ENCODE measurements at regions not wholly inside any gene's neighbourhood (a gene's known extent, or its start where the extent isn't known, plus 50 kb on each side); places are given as distances from the start of the nearest gene placed in this dataset.

DNA sequence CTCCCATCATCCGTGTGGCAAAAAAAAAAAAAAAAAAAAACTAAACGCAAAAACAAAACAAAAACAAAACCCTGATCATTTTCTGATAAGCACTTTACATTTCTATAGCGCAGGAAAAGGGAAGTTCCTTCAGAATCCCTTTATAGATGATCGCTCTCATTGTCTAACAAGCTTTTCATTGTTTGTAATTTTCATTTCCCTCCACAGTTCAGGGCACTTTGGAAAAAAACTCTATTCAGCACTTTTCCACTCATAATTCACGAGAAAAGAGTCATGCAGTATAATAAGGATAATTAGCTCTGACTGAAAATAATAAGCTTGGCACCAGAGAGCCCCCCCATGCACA is 89.4 kb upstream of the ATXN1 start (continued):
- TF ChIP-seq, protein P1, sequence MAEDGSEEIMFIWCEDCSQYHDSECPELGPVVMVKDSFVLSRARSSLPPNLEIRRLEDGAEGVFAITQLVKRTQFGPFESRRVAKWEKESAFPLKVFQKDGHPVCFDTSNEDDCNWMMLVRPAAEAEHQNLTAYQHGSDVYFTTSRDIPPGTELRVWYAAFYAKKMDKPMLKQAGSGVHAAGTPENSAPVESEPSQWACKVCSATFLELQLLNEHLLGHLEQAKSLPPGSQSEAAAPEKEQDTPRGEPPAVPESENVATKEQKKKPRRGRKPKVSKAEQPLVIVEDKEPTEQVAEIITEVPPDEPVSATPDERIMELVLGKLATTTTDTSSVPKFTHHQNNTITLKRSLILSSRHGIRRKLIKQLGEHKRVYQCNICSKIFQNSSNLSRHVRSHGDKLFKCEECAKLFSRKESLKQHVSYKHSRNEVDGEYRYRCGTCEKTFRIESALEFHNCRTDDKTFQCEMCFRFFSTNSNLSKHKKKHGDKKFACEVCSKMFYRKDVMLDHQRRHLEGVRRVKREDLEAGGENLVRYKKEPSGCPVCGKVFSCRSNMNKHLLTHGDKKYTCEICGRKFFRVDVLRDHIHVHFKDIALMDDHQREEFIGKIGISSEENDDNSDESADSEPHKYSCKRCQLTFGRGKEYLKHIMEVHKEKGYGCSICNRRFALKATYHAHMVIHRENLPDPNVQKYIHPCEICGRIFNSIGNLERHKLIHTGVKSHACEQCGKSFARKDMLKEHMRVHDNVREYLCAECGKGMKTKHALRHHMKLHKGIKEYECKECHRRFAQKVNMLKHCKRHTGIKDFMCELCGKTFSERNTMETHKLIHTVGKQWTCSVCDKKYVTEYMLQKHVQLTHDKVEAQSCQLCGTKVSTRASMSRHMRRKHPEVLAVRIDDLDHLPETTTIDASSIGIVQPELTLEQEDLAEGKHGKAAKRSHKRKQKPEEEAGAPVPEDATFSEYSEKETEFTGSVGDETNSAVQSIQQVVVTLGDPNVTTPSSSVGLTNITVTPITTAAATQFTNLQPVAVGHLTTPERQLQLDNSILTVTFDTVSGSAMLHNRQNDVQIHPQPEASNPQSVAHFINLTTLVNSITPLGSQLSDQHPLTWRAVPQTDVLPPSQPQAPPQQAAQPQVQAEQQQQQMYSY (CRISPR knock-in tag; IDR thresholded peaks at IDR 0.05), result no peak
- no peak for TF ChIP-seq MTA2 (IDR thresholded peaks at IDR 0.05; ENCODE audit: low read depth)
- TF ChIP-seq ZSCAN29 (IDR thresholded peaks at IDR 0.05), result no peak
- no peak for TF ChIP-seq FOXM1 (IDR thresholded peaks at IDR 0.05; ENCODE audit: low read depth, low read length)
- TF ChIP-seq NFYB (IDR thresholded peaks at IDR 0.05; ENCODE audit: insufficient read depth, low read depth, low read length), result no peak

DNA sequence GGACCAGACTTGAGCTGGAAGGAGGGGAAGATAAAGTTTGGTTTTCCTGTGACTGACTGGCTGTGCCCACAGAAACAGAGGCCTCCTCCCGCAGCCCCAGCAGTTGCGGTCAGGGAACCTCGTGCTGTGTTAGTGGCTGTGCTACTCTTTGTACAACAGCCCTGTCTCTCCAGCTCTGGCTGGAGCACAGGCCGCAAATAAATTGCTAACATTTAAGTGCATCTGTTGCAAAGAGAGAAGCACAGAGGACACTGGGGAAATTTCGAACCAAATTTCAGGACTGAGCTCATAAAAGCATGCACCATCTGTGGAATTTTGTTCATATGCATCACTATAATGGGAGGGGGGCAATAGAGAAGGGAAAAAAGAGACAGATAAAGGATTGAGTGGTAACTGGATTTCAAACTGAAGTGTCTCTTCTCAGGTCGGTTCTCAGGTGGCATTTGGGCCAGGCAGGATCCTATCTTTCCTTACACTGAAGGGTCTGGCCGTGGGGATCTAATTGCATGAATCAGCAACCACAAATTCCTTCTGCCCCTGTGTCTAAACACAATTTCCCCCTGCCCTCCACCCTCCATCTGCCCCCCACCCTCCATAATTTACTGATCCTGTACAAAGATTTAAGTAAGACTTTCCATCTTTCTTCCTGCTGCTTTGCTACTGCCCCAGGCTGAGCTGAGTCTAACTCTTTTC is 88.9 kb upstream of the ATXN1 start:
- 49% methylated on average over 7 of the region's 7 CpGs for WGBS (ENCODE audit: insufficient coverage, insufficient replicate concordance, low lambda C conversion rate, missing lambda C conversion rate)
- BruUV-seq (replicated peaks), result no TSS peak
- peaks cover 30% of the 10 kb centered on the region for H3K4me1 ChIP-seq (ENCODE audit: control insufficient read depth, insufficient read depth, low read length)
- SMC1A ChIA-PET (ENCODE audit: uncharacterized antibody, unreplicated experiment), result interaction anchor here (0.6 to 1.2 kb wide), 5 partner anchors 9 to 1041 kb away, joined by 3 to 4 read pairs (median 3); no protein-coding TSS in a partner anchor
- H3K36me3 ChIP-seq (ENCODE audit: control insufficient read depth in 2 of 2, insufficient read depth in 2 of 2, low read length in 1 of 2), result no peaks in the 10 kb centered on the region
- no peaks in the 10 kb centered on the region for H4K20me1 ChIP-seq (ENCODE audit: control insufficient read depth, insufficient read depth)
- POLR2A ChIA-PET, result no interaction called here
- CTCF ChIA-PET, result no interaction called here
- peaks cover 3% of the 10 kb centered on the region; the same call in 2 of the 3 replicates for H3K9me3 ChIP-seq (replicated peaks; ENCODE audit: control insufficient read depth, insufficient read depth, low read length)
- H3K79me2 ChIP-seq (ENCODE audit: control insufficient read depth, insufficient read depth, low read length), result no peaks in the 10 kb centered on the region
- in situ Hi-C loops (cut with MboI), result no loop called here
- no peak overlapping the region for H3K4me2 ChIP-seq (ENCODE audit: control insufficient read depth, insufficient read depth)
- no peak for DNase-seq (ENCODE audit: low read depth, low spot score)
- no peak overlapping the region; the same call in 1 of the 2 replicates for H2AFZ ChIP-seq (ENCODE audit: control insufficient read depth, low read depth, low read length)
- RAD21 ChIA-PET (ENCODE audit: unreplicated experiment), result interaction anchor here (0.7 to 1.1 kb wide), 2 partner anchors 9 to 840 kb away, joined by 3 read pairs; no protein-coding TSS in a partner anchor
- no peak overlapping the region for H3K27ac ChIP-seq (ENCODE audit: control insufficient read depth, insufficient read depth)
- H3K4me3 ChIP-seq, result no peak overlapping the region
- no peak overlapping the region for H3K9ac ChIP-seq (ENCODE audit: control insufficient read depth, insufficient read depth, low read length)
- ATAC-seq, result no peak
- H3K27me3 ChIP-seq (replicated peaks in 1 of 2; ENCODE audit: control insufficient read depth in 2 of 2, insufficient read depth in 2 of 2, low read length in 1 of 2), result no peaks in the 10 kb centered on the region
- no peak for FAIRE-seq
- intact Hi-C loops (cut with micrococcal nuclease; ENCODE audit: unreplicated experiment), result no loop called here
- TF ChIP-seq BCL11A (IDR thresholded peaks at IDR 0.05; ENCODE audit: low read depth, low read length) (no peak), LARP7 (IDR thresholded peaks at IDR 0.05) (no peak), RAD51 (IDR thresholded peaks at IDR 0.05) (no peak)
- TF ChIP-seq, protein P2, sequence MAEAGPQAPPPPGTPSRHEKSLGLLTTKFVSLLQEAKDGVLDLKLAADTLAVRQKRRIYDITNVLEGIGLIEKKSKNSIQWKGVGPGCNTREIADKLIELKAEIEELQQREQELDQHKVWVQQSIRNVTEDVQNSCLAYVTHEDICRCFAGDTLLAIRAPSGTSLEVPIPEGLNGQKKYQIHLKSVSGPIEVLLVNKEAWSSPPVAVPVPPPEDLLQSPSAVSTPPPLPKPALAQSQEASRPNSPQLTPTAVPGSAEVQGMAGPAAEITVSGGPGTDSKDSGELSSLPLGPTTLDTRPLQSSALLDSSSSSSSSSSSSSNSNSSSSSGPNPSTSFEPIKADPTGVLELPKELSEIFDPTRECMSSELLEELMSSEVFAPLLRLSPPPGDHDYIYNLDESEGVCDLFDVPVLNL (IDR thresholded peaks at IDR 0.05; ENCODE audit: low read depth, low read length), result no peak
- TF ChIP-seq, protein P3, sequence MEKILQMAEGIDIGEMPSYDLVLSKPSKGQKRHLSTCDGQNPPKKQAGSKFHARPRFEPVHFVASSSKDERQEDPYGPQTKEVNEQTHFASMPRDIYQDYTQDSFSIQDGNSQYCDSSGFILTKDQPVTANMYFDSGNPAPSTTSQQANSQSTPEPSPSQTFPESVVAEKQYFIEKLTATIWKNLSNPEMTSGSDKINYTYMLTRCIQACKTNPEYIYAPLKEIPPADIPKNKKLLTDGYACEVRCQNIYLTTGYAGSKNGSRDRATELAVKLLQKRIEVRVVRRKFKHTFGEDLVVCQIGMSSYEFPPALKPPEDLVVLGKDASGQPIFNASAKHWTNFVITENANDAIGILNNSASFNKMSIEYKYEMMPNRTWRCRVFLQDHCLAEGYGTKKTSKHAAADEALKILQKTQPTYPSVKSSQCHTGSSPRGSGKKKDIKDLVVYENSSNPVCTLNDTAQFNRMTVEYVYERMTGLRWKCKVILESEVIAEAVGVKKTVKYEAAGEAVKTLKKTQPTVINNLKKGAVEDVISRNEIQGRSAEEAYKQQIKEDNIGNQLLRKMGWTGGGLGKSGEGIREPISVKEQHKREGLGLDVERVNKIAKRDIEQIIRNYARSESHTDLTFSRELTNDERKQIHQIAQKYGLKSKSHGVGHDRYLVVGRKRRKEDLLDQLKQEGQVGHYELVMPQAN (conservative IDR thresholded peaks at IDR 0.05), result no peak
- TF ChIP-seq, protein P4, sequence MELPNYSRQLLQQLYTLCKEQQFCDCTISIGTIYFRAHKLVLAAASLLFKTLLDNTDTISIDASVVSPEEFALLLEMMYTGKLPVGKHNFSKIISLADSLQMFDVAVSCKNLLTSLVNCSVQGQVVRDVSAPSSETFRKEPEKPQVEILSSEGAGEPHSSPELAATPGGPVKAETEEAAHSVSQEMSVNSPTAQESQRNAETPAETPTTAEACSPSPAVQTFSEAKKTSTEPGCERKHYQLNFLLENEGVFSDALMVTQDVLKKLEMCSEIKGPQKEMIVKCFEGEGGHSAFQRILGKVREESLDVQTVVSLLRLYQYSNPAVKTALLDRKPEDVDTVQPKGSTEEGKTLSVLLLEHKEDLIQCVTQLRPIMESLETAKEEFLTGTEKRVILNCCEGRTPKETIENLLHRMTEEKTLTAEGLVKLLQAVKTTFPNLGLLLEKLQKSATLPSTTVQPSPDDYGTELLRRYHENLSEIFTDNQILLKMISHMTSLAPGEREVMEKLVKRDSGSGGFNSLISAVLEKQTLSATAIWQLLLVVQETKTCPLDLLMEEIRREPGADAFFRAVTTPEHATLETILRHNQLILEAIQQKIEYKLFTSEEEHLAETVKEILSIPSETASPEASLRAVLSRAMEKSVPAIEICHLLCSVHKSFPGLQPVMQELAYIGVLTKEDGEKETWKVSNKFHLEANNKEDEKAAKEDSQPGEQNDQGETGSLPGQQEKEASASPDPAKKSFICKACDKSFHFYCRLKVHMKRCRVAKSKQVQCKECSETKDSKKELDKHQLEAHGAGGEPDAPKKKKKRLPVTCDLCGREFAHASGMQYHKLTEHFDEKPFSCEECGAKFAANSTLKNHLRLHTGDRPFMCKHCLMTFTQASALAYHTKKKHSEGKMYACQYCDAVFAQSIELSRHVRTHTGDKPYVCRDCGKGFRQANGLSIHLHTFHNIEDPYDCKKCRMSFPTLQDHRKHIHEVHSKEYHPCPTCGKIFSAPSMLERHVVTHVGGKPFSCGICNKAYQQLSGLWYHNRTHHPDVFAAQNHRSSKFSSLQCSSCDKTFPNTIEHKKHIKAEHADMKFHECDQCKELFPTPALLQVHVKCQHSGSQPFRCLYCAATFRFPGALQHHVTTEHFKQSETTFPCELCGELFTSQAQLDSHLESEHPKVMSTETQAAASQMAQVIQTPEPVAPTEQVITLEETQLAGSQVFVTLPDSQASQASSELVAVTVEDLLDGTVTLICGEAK (IDR thresholded peaks at IDR 0.05; ENCODE audit: borderline replicate concordance), result no peak
